Endodermal cell (in vitro differentiated cells): ENCODE measurements at regions not wholly inside any gene's neighbourhood (a gene's known extent, or its start where the extent isn't known, plus 50 kb on each side); places are given as distances from the start of the nearest gene placed in this dataset.

Experiments
- DNase-seq: peaks from one replicate; pipeline ENCODE4 v3.0.0-alpha.2; 2017
- H3K27ac ChIP-seq: 2 replicates; pipeline ENCODE4 v1.5.1; 2013; ENCODE audit warnings: mild to moderate bottlenecking, low read depth, low read length, moderate library complexity
- H3K27me3 ChIP-seq: 2 replicates; pipeline ENCODE4 v1.6.1; 2013; ENCODE audit warnings: mild to moderate bottlenecking, low read length, moderate library complexity; ENCODE audit not compliant: insufficient read depth, control insufficient read depth, poor library complexity, severe bottlenecking
- H3K36me3 ChIP-seq: 2 replicates; pipeline ENCODE4 v1.7.0; 2013; ENCODE audit warnings: mild to moderate bottlenecking, low read length, moderate library complexity; ENCODE audit not compliant: control insufficient read depth, insufficient read depth
- H3K4me1 ChIP-seq: one replicate; pipeline ENCODE4 v1.7.0; 2013; ENCODE audit warnings: low read length; ENCODE audit not compliant: control insufficient read depth, insufficient read depth
- H3K4me3 ChIP-seq: 2 replicates; pipeline ENCODE4 v1.5.1; 2013; ENCODE audit warnings: mild to moderate bottlenecking, low read length, moderate library complexity
- H3K9ac ChIP-seq: 2 replicates; pipeline ENCODE4 v1.6.1; 2013; ENCODE audit warnings: mild to moderate bottlenecking, low read length, moderate library complexity; ENCODE audit not compliant: poor library complexity, severe bottlenecking; ENCODE audit errors: extremely low read depth
- H3K9me3 ChIP-seq: 2 replicates; pipeline ENCODE4 v1.6.1; 2013; ENCODE audit warnings: mild to moderate bottlenecking, low read length, moderate library complexity; ENCODE audit not compliant: control insufficient read depth
- H3K27ac Mint-ChIP-seq: 2 replicates; pipeline ENCODE4 v1.8.0; 2020; ENCODE audit warnings: mixed read lengths
- H3K27me3 Mint-ChIP-seq: 2 replicates; pipeline ENCODE4 v1.8.0; 2021; ENCODE audit warnings: mild to moderate bottlenecking, mixed read lengths; ENCODE audit not compliant: insufficient read depth
- H3K36me3 Mint-ChIP-seq: 2 replicates; pipeline ENCODE4 v1.8.0; 2020; ENCODE audit warnings: low read depth, mixed read lengths
- H3K4me1 Mint-ChIP-seq: 2 replicates; pipeline ENCODE4 v1.8.0; 2020; ENCODE audit warnings: mixed read lengths
- H3K4me3 Mint-ChIP-seq: 2 replicates; pipeline ENCODE4 v1.8.0; 2020; ENCODE audit warnings: mild to moderate bottlenecking, moderate library complexity, mixed read lengths
- H3K9me3 Mint-ChIP-seq: 2 replicates; pipeline ENCODE4 v1.8.0; 2020; ENCODE audit warnings: mild to moderate bottlenecking, mixed read lengths
- CTCF ChIP-seq: fragments of 200-600 bp; sonication (generic); conservative IDR thresholded peaks from 2 replicates; pipeline ENCODE4 v1.5.0; 2021; ENCODE audit warnings: antibody characterized with exemption, mild to moderate bottlenecking
- WGBS, 2 experiments: methylation state at CpG; one replicate each; pipeline versions ENCODE4 v1.1.5 to v1.1.7; 2013; ENCODE audit warnings: missing lambda C conversion rate in 2 of 2, mixed read lengths in 1 of 2; ENCODE audit not compliant: insufficient coverage in 1 of 2, insufficient read length in 1 of 2; 5-methylcytosine and 5-hydroxymethylcytosine counted together

GRCh38 chr3:70740071-70740470 is 427.6 kb upstream of the MDFIC2 start:
- WGBS, 2 experiments, result 89 to 100% methylated on average over 1 of the region's 1 CpG
- no peaks in the 10 kb centered on the region for H3K27me3 ChIP-seq
- peaks cover 10% of the 10 kb centered on the region for H3K4me1 Mint-ChIP-seq
- DNase-seq, result no peak
- H3K4me1 ChIP-seq, result no peaks in the 10 kb centered on the region
- no peak overlapping the region for H3K4me3 ChIP-seq
- no peak overlapping the region for H3K4me3 Mint-ChIP-seq
- no peaks in the 10 kb centered on the region for H3K36me3 ChIP-seq
- H3K9me3 ChIP-seq, result no peaks in the 10 kb centered on the region
- no peak overlapping the region for H3K27ac Mint-ChIP-seq
- H3K9me3 Mint-ChIP-seq, result no peaks in the 10 kb centered on the region
- H3K27ac ChIP-seq, result no peak overlapping the region
- no peak overlapping the region for H3K9ac ChIP-seq
- TF ChIP-seq CTCF, result no peak
- H3K36me3 Mint-ChIP-seq, result no peaks in the 10 kb centered on the region
- H3K27me3 Mint-ChIP-seq, result no peaks in the 10 kb centered on the region

DNA sequence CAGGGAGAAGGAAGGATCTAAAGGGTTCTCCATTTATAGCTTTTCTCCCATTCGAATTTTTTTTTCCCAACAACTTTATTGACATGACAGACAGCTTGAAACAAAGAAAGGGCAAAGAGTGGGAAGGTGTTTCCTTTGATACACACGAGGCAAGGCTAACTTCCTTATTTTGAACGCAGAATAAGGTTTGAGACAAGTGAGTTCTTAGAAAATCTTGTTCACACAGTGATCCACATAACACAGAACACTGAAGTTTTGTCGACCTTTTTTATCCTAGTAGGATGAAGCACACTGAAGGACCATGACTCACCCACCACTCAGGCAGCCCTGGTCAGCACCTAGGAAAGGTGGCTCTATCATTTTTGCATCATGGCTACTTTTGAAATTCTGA is 425.8 kb upstream of the MDFIC2 start:
- no peaks in the 10 kb centered on the region for H3K36me3 Mint-ChIP-seq
- Histone ChIP-seq H3K27me3 (no peaks in the 10 kb centered on the region), H3K4me3 (no peak overlapping the region), H3K36me3 (no peaks in the 10 kb centered on the region), H3K9me3 (no peaks in the 10 kb centered on the region), H3K9ac (no peak overlapping the region), H3K4me1 (no peaks in the 10 kb centered on the region), H3K27ac (no peak overlapping the region)
- H3K4me1 Mint-ChIP-seq, result peaks cover 10% of the 10 kb centered on the region
- no peaks in the 10 kb centered on the region for H3K9me3 Mint-ChIP-seq
- no peak for TF ChIP-seq CTCF
- H3K27me3 Mint-ChIP-seq, result no peaks in the 10 kb centered on the region
- peak overlapping the region; percentile 85 for H3K27ac Mint-ChIP-seq
- WGBS, 2 experiments, result 57 to 85% methylated on average over 3 to 4 of the region's 4 CpGs
- no peak for DNase-seq
- H3K4me3 Mint-ChIP-seq, result no peak overlapping the region

GRCh38 chr3:70737666-70738290 is 425.3 kb upstream of the MDFIC2 start:
- no peak overlapping the region for H3K4me3 ChIP-seq
- no peak overlapping the region for H3K9ac ChIP-seq
- Mint-ChIP-seq H3K36me3 (no peaks in the 10 kb centered on the region), H3K27me3 (no peaks in the 10 kb centered on the region), H3K4me1 (peaks cover 10% of the 10 kb centered on the region), H3K4me3 (no peak overlapping the region), H3K9me3 (no peaks in the 10 kb centered on the region), H3K27ac (peak overlapping the region; percentile 85)
- TF ChIP-seq CTCF, result no peak
- H3K27ac ChIP-seq, result no peak overlapping the region
- H3K36me3 ChIP-seq, result no peaks in the 10 kb centered on the region
- WGBS, 2 experiments, result 72% methylated on average over 2 of the region's 2 CpGs; no CpG with 5 or more reads in 1 of the 2 experiments
- no peaks in the 10 kb centered on the region for H3K27me3 ChIP-seq
- H3K4me1 ChIP-seq, result no peaks in the 10 kb centered on the region
- no peak for DNase-seq
- H3K9me3 ChIP-seq, result no peaks in the 10 kb centered on the region
